ENCODE measurements at regions not wholly inside any gene's neighbourhood (a gene's known extent, or its start where the extent isn't known, plus 50 kb on each side); places are given as distances from the start of the nearest gene placed in this dataset.

GRCh38 chr13:22773465-22773864 lies 407.3 kb upstream of the SGCG start:
- H3K4me1 ChIP-seq (ENCODE audit: control insufficient read depth in 2 of 2, insufficient read depth in 2 of 2, low read length in 2 of 2), result no peaks in the 10 kb centered on the region
- no peaks in the 10 kb centered on the region for H3K36me3 ChIP-seq (ENCODE audit: control insufficient read depth in 2 of 2, insufficient read depth in 2 of 2, low read length in 2 of 2)
- H3K27ac ChIP-seq (ENCODE audit: low read depth in 2 of 2, low read length in 2 of 2), result no peak overlapping the region
- H3K9me3 ChIP-seq (ENCODE audit: control insufficient read depth in 2 of 2, low read length in 2 of 2), result no peaks in the 10 kb centered on the region
- no peaks in the 10 kb centered on the region for H3K27me3 ChIP-seq (ENCODE audit: control insufficient read depth in 2 of 2, insufficient read depth in 2 of 2, low read length in 2 of 2)
- no peak overlapping the region for H3K4me3 ChIP-seq (ENCODE audit: low read length in 2 of 2)
- no peak overlapping the region for H3K9ac ChIP-seq (ENCODE audit: low read depth in 1 of 2, low read length in 2 of 2)

DNA sequence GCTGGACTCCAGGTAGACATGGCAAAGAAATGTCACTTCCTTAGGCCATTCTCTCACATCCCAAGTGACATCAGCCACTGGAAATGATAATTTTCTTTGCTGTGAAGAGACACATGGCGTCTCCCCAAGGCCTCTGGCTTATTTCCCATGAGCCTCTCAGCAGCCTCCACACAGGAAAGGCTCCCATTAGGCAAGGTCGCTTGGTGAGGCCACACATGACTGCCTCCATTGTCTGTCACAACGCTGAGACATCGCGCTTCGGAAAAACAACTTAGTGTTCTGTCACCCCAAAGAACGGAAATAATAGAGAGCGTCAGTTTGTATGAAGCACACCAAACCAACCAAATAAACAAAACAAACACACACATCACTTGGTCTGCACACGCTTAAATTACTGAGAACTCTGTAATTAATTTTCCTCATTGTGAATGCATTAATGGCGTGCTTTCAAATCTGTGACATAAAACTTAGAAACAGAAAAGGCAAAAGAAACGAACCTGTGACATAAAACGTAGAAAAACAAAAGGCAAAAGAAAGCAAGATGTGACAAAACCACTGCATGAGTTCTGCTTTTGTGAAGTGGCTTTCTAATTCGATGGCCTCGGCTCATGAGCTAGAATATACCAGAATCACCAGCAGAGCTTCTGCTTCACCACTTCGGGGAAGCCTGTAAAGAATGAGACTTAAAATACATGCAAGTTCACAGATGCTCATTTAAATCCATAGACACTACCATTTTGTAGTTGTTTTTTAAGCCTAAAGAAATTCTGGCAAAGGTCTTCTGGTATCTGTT lies 404.2 kb upstream of the SGCG start:
- no peak overlapping the region for H3K9ac ChIP-seq (ENCODE audit: low read depth in 1 of 2, low read length in 2 of 2)
- no peaks in the 10 kb centered on the region for H3K9me3 ChIP-seq (ENCODE audit: control insufficient read depth in 2 of 2, low read length in 2 of 2)

GRCh38 chr13:22777207-22777606 lies 403.6 kb upstream of the SGCG start:
- Histone ChIP-seq H3K36me3 (ENCODE audit: control insufficient read depth in 2 of 2, insufficient read depth in 2 of 2, low read length in 2 of 2) (no peaks in the 10 kb centered on the region), H3K4me1 (ENCODE audit: control insufficient read depth in 2 of 2, insufficient read depth in 2 of 2, low read length in 2 of 2) (no peaks in the 10 kb centered on the region), H3K27me3 (ENCODE audit: control insufficient read depth in 2 of 2, insufficient read depth in 2 of 2, low read length in 2 of 2) (no peaks in the 10 kb centered on the region), H3K9me3 (ENCODE audit: control insufficient read depth in 2 of 2, low read length in 2 of 2) (no peaks in the 10 kb centered on the region), H3K4me3 (ENCODE audit: low read length in 2 of 2) (no peak overlapping the region), H3K27ac (ENCODE audit: low read depth in 2 of 2, low read length in 2 of 2) (no peak overlapping the region), H3K9ac (ENCODE audit: low read depth in 1 of 2, low read length in 2 of 2) (no peak overlapping the region)

More for the DNA sequence above, 404.2 kb upstream of the SGCG start:
- no peaks in the 10 kb centered on the region for H3K4me1 ChIP-seq (ENCODE audit: control insufficient read depth in 2 of 2, insufficient read depth in 2 of 2, low read length in 2 of 2)
- H3K36me3 ChIP-seq (ENCODE audit: control insufficient read depth in 2 of 2, insufficient read depth in 2 of 2, low read length in 2 of 2), result no peaks in the 10 kb centered on the region
- H3K27me3 ChIP-seq (ENCODE audit: control insufficient read depth in 2 of 2, insufficient read depth in 2 of 2, low read length in 2 of 2), result no peaks in the 10 kb centered on the region
- no peak overlapping the region for H3K4me3 ChIP-seq (ENCODE audit: low read length in 2 of 2)
- no peak overlapping the region for H3K27ac ChIP-seq (ENCODE audit: low read depth in 2 of 2, low read length in 2 of 2)

GRCh38 chr13:22789027-22789593 lies 391.7 kb upstream of the SGCG start:
- no peaks in the 10 kb centered on the region for H3K4me1 ChIP-seq (ENCODE audit: control insufficient read depth in 2 of 2, insufficient read depth in 2 of 2, low read length in 2 of 2)
- no peaks in the 10 kb centered on the region for H3K9me3 ChIP-seq (ENCODE audit: control insufficient read depth in 2 of 2, low read length in 2 of 2)
- H3K36me3 ChIP-seq (ENCODE audit: control insufficient read depth in 2 of 2, insufficient read depth in 2 of 2, low read length in 2 of 2), result no peaks in the 10 kb centered on the region
- no peak overlapping the region for H3K4me3 ChIP-seq (ENCODE audit: low read length in 2 of 2)
- peaks cover 0 to 1% of the 10 kb centered on the region in 2 donors for H3K27me3 ChIP-seq (ENCODE audit: control insufficient read depth in 2 of 2, insufficient read depth in 2 of 2, low read length in 2 of 2)
- no peak overlapping the region for H3K27ac ChIP-seq (ENCODE audit: low read depth in 2 of 2, low read length in 2 of 2)
- H3K9ac ChIP-seq (ENCODE audit: low read depth in 1 of 2, low read length in 2 of 2), result no peak overlapping the region

- Histone ChIP-seq H3K27me3 (ENCODE audit: control insufficient read depth in 2 of 2, insufficient read depth in 2 of 2, low read length in 2 of 2) (peaks cover 0 to 3% of the 10 kb centered on the region in 2 donors), H3K4me1 (ENCODE audit: control insufficient read depth in 2 of 2, insufficient read depth in 2 of 2, low read length in 2 of 2) (no peaks in the 10 kb centered on the region), H3K9ac (ENCODE audit: low read depth in 1 of 2, low read length in 2 of 2) (no peak overlapping the region), H3K9me3 (ENCODE audit: control insufficient read depth in 2 of 2, low read length in 2 of 2) (no peaks in the 10 kb centered on the region), H3K4me3 (ENCODE audit: low read length in 2 of 2) (no peak overlapping the region), H3K27ac (ENCODE audit: low read depth in 2 of 2, low read length in 2 of 2) (no peak overlapping the region), H3K36me3 (ENCODE audit: control insufficient read depth in 2 of 2, insufficient read depth in 2 of 2, low read length in 2 of 2) (no peaks in the 10 kb centered on the region)
Observed at GRCh38 chr13:22789916-22790315, 390.9 kb upstream of the SGCG start.

DNA sequence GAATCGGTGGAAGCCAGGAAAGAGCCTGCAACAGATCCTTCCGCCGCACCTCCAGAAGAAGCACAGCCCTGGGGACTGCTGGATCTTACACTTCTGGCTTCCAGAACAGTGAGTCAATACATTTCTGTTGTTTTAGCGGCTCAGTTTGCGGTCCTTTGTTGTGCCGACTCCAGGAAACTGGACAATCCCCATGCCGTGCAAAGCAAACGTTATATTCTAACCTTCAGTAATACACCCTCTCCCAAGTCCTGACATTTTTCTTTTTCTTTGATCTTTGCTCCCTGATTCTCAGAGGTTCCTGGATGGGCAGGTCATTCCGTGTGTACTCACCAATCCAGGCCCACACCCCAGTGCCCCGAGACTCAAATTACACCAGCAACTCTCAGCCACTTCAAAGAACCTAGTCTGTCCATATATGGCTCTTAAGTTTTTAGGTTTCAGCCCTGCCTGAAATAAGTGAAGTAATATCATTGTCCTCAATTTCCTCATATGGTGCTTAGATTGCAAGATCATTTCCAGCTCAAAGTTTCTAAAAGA lies 387.1 kb upstream of the SGCG start:
- peaks cover 0 to 3% of the 10 kb centered on the region in 2 donors for H3K27me3 ChIP-seq (ENCODE audit: control insufficient read depth in 2 of 2, insufficient read depth in 2 of 2, low read length in 2 of 2)
- H3K9ac ChIP-seq (ENCODE audit: low read depth in 1 of 2, low read length in 2 of 2), result no peak overlapping the region
- H3K4me3 ChIP-seq (ENCODE audit: low read length in 2 of 2), result no peak overlapping the region
- no peaks in the 10 kb centered on the region for H3K36me3 ChIP-seq (ENCODE audit: control insufficient read depth in 2 of 2, insufficient read depth in 2 of 2, low read length in 2 of 2)
- no peaks in the 10 kb centered on the region for H3K9me3 ChIP-seq (ENCODE audit: control insufficient read depth in 2 of 2, low read length in 2 of 2)
- H3K4me1 ChIP-seq (ENCODE audit: control insufficient read depth in 2 of 2, insufficient read depth in 2 of 2, low read length in 2 of 2), result no peaks in the 10 kb centered on the region
- H3K27ac ChIP-seq (ENCODE audit: low read depth in 2 of 2, low read length in 2 of 2), result no peak overlapping the region

DNA sequence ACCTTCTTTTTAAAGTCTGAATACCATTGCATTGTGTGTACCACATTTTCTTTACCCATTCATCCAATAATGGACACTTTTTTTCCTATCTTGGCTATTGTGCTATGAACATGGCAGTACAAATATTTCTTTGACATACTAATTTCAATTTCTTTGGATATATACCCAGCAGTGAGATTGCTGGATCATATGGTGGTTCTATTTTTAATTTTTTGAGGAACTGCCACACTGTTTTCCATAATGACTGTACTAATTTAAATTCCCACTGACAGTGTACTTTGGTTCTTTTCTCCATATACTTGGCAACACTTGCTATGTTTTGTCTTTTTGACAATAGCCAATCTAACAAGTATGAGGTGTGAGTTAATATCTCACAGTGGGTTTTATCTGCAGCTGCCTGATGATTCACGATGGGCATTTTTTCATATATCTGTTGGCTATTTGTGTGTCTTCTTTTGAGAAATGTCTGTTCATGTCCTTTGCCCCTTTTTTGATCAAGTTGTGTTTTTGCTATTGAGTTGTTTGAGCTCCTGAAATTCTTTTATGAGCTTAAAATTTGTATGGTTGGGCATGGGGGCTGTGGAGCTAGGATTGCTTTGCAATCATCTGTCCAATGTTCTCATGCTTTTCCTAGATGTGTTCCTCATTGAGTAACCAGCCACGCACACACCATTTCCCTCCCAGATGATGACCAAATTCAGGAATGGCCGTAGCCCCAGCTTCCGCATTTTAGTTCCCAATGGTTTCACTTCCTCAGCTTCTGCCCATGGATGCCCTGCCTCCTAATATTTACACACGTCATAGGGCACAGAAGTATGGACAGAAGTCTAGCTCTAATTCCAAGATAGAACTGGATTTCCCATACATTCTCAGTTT lies 380.0 kb upstream of the SGCG start:
- H3K4me1 ChIP-seq (ENCODE audit: control insufficient read depth in 2 of 2, insufficient read depth in 2 of 2, low read length in 2 of 2), result no peaks in the 10 kb centered on the region
- H3K9me3 ChIP-seq (ENCODE audit: control insufficient read depth in 2 of 2, low read length in 2 of 2), result no peaks in the 10 kb centered on the region
- H3K4me3 ChIP-seq (ENCODE audit: low read length in 2 of 2), result no peak overlapping the region
- no peaks in the 10 kb centered on the region for H3K36me3 ChIP-seq (ENCODE audit: control insufficient read depth in 2 of 2, insufficient read depth in 2 of 2, low read length in 2 of 2)
- H3K9ac ChIP-seq (ENCODE audit: low read depth in 1 of 2, low read length in 2 of 2), result no peak overlapping the region
- H3K27me3 ChIP-seq (ENCODE audit: control insufficient read depth in 2 of 2, insufficient read depth in 2 of 2, low read length in 2 of 2), result no peaks in the 10 kb centered on the region
- H3K27ac ChIP-seq (ENCODE audit: low read depth in 2 of 2, low read length in 2 of 2), result no peak overlapping the region

GRCh38 chr13:22801402-22802003 lies 379.3 kb upstream of the SGCG start:
- H3K36me3 ChIP-seq (ENCODE audit: control insufficient read depth in 2 of 2, insufficient read depth in 2 of 2, low read length in 2 of 2), result no peaks in the 10 kb centered on the region
- H3K9me3 ChIP-seq (ENCODE audit: control insufficient read depth in 2 of 2, low read length in 2 of 2), result no peaks in the 10 kb centered on the region
- H3K27ac ChIP-seq (ENCODE audit: low read depth in 2 of 2, low read length in 2 of 2), result no peak overlapping the region
- no peak overlapping the region for H3K9ac ChIP-seq (ENCODE audit: low read depth in 1 of 2, low read length in 2 of 2)
- H3K4me1 ChIP-seq (ENCODE audit: control insufficient read depth in 2 of 2, insufficient read depth in 2 of 2, low read length in 2 of 2), result no peaks in the 10 kb centered on the region
- no peak overlapping the region for H3K4me3 ChIP-seq (ENCODE audit: low read length in 2 of 2)
- H3K27me3 ChIP-seq (ENCODE audit: control insufficient read depth in 2 of 2, insufficient read depth in 2 of 2, low read length in 2 of 2), result no peaks in the 10 kb centered on the region

DNA sequence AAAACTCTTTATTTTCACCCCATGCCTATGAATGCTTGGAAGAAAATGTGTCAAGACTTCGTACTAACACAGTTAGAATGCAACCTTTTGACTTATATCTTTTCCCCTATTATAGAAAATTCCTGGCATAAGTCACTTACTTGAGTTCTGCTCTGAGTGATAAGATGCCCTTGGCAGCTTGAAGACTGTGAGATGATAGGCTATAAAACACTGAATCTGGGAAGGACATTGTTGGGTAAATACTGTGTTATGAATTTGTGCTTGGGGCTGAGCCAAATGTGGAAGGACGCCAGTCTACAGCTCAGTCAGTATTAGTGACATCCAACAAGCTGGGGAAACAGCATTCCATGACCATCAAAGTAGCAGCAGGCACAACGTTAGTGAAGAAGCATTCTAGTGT lies 368.0 kb upstream of the SGCG start:
- H3K9me3 ChIP-seq (ENCODE audit: control insufficient read depth in 2 of 2, low read length in 2 of 2), result no peaks in the 10 kb centered on the region
- H3K4me1 ChIP-seq (ENCODE audit: control insufficient read depth in 2 of 2, insufficient read depth in 2 of 2, low read length in 2 of 2), result no peaks in the 10 kb centered on the region

More for the DNA sequence above, 368.0 kb upstream of the SGCG start:
- H3K36me3 ChIP-seq (ENCODE audit: control insufficient read depth in 2 of 2, insufficient read depth in 2 of 2, low read length in 2 of 2), result no peaks in the 10 kb centered on the region
- no peak overlapping the region for H3K4me3 ChIP-seq (ENCODE audit: low read length in 2 of 2)
- H3K27ac ChIP-seq (ENCODE audit: low read depth in 2 of 2, low read length in 2 of 2), result no peak overlapping the region
- H3K27me3 ChIP-seq (ENCODE audit: control insufficient read depth in 2 of 2, insufficient read depth in 2 of 2, low read length in 2 of 2), result no peaks in the 10 kb centered on the region
- H3K9ac ChIP-seq (ENCODE audit: low read depth in 1 of 2, low read length in 2 of 2), result no peak overlapping the region

All from mucosa of rectum (tissue), 2 donors.